ENCODE measurements at regions not wholly inside any gene's neighbourhood (a gene's known extent, or its start where the extent isn't known, plus 50 kb on each side); places are given as distances from the start of the nearest gene placed in this dataset.

DNA sequence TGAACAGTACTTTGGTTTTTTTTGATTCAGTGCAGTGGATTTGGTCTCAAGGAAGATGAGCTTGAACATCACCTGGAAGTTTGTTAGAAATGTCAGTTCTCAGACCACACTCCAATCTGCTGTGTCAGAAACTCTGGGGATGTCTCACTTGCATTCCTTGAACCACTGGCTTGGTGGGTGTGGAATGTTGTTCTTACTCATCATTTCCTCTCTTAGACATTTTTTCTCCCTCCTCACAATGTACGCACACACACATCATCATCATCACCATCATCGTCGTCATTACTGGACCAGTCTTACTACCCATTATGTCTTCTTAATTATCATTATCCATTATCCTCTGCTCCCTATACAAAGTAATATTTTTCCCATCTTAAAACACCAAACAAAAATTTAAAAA is 91.9 kb upstream of the KCNK2 start (continued):
- TF ChIP-seq, protein P1, sequence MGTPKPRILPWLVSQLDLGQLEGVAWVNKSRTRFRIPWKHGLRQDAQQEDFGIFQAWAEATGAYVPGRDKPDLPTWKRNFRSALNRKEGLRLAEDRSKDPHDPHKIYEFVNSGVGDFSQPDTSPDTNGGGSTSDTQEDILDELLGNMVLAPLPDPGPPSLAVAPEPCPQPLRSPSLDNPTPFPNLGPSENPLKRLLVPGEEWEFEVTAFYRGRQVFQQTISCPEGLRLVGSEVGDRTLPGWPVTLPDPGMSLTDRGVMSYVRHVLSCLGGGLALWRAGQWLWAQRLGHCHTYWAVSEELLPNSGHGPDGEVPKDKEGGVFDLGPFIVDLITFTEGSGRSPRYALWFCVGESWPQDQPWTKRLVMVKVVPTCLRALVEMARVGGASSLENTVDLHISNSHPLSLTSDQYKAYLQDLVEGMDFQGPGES (IDR thresholded peaks at IDR 0.05; ENCODE audit: low read depth, low read length): no peak
- TF ChIP-seq, protein P2, sequence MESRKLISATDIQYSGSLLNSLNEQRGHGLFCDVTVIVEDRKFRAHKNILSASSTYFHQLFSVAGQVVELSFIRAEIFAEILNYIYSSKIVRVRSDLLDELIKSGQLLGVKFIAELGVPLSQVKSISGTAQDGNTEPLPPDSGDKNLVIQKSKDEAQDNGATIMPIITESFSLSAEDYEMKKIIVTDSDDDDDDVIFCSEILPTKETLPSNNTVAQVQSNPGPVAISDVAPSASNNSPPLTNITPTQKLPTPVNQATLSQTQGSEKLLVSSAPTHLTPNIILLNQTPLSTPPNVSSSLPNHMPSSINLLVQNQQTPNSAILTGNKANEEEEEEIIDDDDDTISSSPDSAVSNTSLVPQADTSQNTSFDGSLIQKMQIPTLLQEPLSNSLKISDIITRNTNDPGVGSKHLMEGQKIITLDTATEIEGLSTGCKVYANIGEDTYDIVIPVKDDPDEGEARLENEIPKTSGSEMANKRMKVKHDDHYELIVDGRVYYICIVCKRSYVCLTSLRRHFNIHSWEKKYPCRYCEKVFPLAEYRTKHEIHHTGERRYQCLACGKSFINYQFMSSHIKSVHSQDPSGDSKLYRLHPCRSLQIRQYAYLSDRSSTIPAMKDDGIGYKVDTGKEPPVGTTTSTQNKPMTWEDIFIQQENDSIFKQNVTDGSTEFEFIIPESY (IDR thresholded peaks at IDR 0.05; ENCODE audit: borderline replicate concordance, low read depth): peak; percentile 73; the same call in 1 of the 2 replicates
- TF ChIP-seq GABPA (IDR thresholded peaks at IDR 0.05; ENCODE audit: low read depth): no peak
- TF ChIP-seq TCF12 (IDR thresholded peaks at IDR 0.05): peak; percentile 91
- no peak for TF ChIP-seq MEF2A (IDR thresholded peaks at IDR 0.05; ENCODE audit: borderline replicate concordance, low read depth)

DNA sequence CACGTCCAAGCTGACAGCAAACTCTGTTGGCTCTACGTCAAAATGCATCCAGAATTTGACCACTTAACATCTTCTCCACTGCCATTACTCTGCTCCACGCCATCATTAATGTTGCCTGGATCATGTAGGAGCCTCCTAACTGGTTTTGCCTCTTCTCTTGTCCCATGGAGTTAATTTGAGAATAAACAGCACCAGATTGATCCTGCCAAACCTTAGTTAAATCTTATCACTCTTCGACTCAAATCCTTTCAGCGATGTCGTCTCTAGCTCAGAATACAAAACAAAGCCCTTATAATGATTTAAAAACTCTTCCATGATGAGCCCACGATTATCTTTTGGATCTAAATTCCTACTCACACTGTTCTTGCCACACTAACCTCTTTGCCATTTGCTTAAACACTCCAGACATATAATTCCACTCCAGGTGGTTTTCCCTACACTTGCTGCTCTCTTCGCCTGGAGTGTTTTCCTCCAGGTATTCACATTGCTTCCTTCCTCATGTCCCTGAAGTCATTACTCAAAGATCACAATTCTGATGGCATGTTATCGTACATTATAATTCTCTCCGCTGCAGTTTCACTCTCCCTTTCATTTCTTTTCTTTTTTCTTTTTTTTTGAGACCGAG is 90.7 kb upstream of the KCNK2 start:
- CTCF ChIA-PET: no interaction called here
- Histone ChIP-seq H3K27ac (ENCODE audit: low read depth in 2 of 2, low read length in 1 of 2) (peak overlapping the region in 1 of 2 experiments; percentile 76; a peak in 2 of 4 replicates), H3K9me3 (no peaks in the 10 kb centered on the region), H3K9ac (no peak overlapping the region), H4K20me1 (ENCODE audit: insufficient read depth) (no peaks in the 10 kb centered on the region), H2AFZ (ENCODE audit: low read depth) (no peak overlapping the region), H3K79me2 (ENCODE audit: insufficient read depth) (no peaks in the 10 kb centered on the region), H3K4me2 (no peak overlapping the region), H3K27me3 (ENCODE audit: insufficient read depth) (no peaks in the 10 kb centered on the region), H3K4me1 (ENCODE audit: control insufficient read depth in 1 of 2, insufficient read depth in 2 of 2, low read depth in 1 of 2, low read length in 1 of 2) (peaks cover 0 to 6% of the 10 kb centered on the region in 2 experiments; a peak in 1 of 4 replicates), H3K36me3 (replicated peaks in 1 of 2; ENCODE audit: control insufficient read depth in 1 of 2, insufficient read depth in 2 of 2, low read length in 1 of 2) (no peaks in the 10 kb centered on the region), H3K4me3 (ENCODE audit: low read depth in 2 of 2, low read length in 1 of 2) (no peak overlapping the region), H3K9me2 (no peaks in the 10 kb centered on the region), H3F3A (replicated peaks; ENCODE audit: insufficient read depth) (peaks cover 9% of the 10 kb centered on the region)
- DNase-seq: no peak
- no peak for TF ChIP-seq YY1 (IDR thresholded peaks at IDR 0.05; ENCODE audit: low read depth)
- no peak for TF ChIP-seq NFIC (IDR thresholded peaks at IDR 0.05; ENCODE audit: borderline replicate concordance)
- no peak for TF ChIP-seq ELF1 (IDR thresholded peaks at IDR 0.05)
- no peak for TF ChIP-seq TCF12 (IDR thresholded peaks at IDR 0.05)
- TF ChIP-seq, protein P3, sequence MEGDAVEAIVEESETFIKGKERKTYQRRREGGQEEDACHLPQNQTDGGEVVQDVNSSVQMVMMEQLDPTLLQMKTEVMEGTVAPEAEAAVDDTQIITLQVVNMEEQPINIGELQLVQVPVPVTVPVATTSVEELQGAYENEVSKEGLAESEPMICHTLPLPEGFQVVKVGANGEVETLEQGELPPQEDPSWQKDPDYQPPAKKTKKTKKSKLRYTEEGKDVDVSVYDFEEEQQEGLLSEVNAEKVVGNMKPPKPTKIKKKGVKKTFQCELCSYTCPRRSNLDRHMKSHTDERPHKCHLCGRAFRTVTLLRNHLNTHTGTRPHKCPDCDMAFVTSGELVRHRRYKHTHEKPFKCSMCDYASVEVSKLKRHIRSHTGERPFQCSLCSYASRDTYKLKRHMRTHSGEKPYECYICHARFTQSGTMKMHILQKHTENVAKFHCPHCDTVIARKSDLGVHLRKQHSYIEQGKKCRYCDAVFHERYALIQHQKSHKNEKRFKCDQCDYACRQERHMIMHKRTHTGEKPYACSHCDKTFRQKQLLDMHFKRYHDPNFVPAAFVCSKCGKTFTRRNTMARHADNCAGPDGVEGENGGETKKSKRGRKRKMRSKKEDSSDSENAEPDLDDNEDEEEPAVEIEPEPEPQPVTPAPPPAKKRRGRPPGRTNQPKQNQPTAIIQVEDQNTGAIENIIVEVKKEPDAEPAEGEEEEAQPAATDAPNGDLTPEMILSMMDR (IDR thresholded peaks at IDR 0.05): no peak
- 50% methylated on average over 11 of the region's 11 CpGs for WGBS (ENCODE audit: low lambda C conversion rate)
- POLR2A ChIA-PET: no interaction called here

DNA sequence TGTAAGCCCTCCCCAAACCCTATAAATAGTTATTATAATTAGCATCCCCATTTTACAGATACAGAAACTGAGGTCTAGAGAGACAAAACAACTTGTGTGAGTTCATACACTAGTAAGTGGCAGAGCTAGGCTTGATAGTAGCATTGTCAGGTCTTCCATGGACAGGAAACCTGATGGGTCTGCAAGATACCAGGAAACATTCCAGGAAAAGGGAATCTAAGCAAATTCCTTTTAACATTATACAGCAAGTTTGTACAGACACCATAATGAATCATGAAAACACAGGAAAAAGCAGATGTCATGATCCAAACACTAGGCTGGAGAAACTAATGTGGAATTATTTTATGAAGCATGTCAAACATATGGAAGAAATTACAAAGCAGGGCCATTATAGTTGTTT is 89.1 kb upstream of the KCNK2 start:
- no peaks in the 10 kb centered on the region for H3K9me2 ChIP-seq
- H3K36me3 ChIP-seq (replicated peaks in 1 of 2; ENCODE audit: control insufficient read depth in 1 of 2, insufficient read depth in 2 of 2, low read length in 1 of 2): no peaks in the 10 kb centered on the region
- H3K4me3 ChIP-seq (ENCODE audit: low read depth in 2 of 2, low read length in 1 of 2): no peak overlapping the region
- CTCF ChIA-PET: no interaction called here
- peaks cover 9% of the 10 kb centered on the region for H3F3A ChIP-seq (replicated peaks; ENCODE audit: insufficient read depth)
- no peaks in the 10 kb centered on the region for H3K9me3 ChIP-seq
- no peaks in the 10 kb centered on the region for H3K27me3 ChIP-seq (ENCODE audit: insufficient read depth)
- H3K79me2 ChIP-seq (ENCODE audit: insufficient read depth): no peaks in the 10 kb centered on the region
- POLR2A ChIA-PET: no interaction called here
- peak overlapping the region; percentile 34 to 70; a peak in 2 of 4 replicates for H3K27ac ChIP-seq (ENCODE audit: low read depth in 2 of 2, low read length in 1 of 2)
- H2AFZ ChIP-seq (ENCODE audit: low read depth): no peak overlapping the region
- no peak overlapping the region for H3K4me2 ChIP-seq
- H3K9ac ChIP-seq: no peak overlapping the region
- peaks cover 0 to 6% of the 10 kb centered on the region in 2 experiments; a peak in 1 of 4 replicates for H3K4me1 ChIP-seq (ENCODE audit: control insufficient read depth in 1 of 2, insufficient read depth in 2 of 2, low read depth in 1 of 2, low read length in 1 of 2)
- DNase-seq: no peak
- H4K20me1 ChIP-seq (ENCODE audit: insufficient read depth): no peaks in the 10 kb centered on the region
- TF ChIP-seq NFIC (IDR thresholded peaks at IDR 0.05; ENCODE audit: borderline replicate concordance): peak; percentile 50; the same call in 1 of the 2 replicates
- peak; percentile 93 for TF ChIP-seq TCF12 (IDR thresholded peaks at IDR 0.05)
- TF ChIP-seq, protein P4, sequence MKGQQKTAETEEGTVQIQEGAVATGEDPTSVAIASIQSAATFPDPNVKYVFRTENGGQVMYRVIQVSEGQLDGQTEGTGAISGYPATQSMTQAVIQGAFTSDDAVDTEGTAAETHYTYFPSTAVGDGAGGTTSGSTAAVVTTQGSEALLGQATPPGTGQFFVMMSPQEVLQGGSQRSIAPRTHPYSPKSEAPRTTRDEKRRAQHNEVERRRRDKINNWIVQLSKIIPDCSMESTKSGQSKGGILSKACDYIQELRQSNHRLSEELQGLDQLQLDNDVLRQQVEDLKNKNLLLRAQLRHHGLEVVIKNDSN (IDR thresholded peaks at IDR 0.05; ENCODE audit: borderline replicate concordance, low read depth): no peak
- no peak for TF ChIP-seq RAD21 (IDR thresholded peaks at IDR 0.05; ENCODE audit: low read length)
- TF ChIP-seq JUND (IDR thresholded peaks at IDR 0.05): peak; percentile 50
- TF ChIP-seq RCOR1 (IDR thresholded peaks at IDR 0.05; ENCODE audit: low read length): no peak
- TF ChIP-seq, protein P1 (IDR thresholded peaks at IDR 0.05; ENCODE audit: low read depth, low read length): no peak
- peak; percentile 30; the same call in 1 of the 2 replicates for TF ChIP-seq FOSL2 (IDR thresholded peaks at IDR 0.05; ENCODE audit: borderline replicate concordance, low read depth)
- no peak for TF ChIP-seq TAF1 (IDR thresholded peaks at IDR 0.05; ENCODE audit: borderline replicate concordance, low read depth, low read length)
- TF ChIP-seq MXI1 (IDR thresholded peaks at IDR 0.05; ENCODE audit: low read depth, low read length): no peak
- TF ChIP-seq SMC3 (IDR thresholded peaks at IDR 0.05; ENCODE audit: low read depth, low read length): no peak
- TF ChIP-seq SIN3A (IDR thresholded peaks at IDR 0.05; ENCODE audit: borderline replicate concordance, low read depth, low read length): no peak
- no peak for TF ChIP-seq FOXM1 (IDR thresholded peaks at IDR 0.05; ENCODE audit: low read depth)
- TF ChIP-seq EZH2phosphoT487 (IDR thresholded peaks at IDR 0.05; ENCODE audit: borderline replicate concordance, low read depth): no peak

Data from SK-N-SH (cell line).